ENCODE measurements at regions not wholly inside any gene's neighbourhood (a gene's known extent, or its start where the extent isn't known, plus 50 kb on each side); places are given as distances from the start of the nearest gene placed in this dataset.

DNA sequence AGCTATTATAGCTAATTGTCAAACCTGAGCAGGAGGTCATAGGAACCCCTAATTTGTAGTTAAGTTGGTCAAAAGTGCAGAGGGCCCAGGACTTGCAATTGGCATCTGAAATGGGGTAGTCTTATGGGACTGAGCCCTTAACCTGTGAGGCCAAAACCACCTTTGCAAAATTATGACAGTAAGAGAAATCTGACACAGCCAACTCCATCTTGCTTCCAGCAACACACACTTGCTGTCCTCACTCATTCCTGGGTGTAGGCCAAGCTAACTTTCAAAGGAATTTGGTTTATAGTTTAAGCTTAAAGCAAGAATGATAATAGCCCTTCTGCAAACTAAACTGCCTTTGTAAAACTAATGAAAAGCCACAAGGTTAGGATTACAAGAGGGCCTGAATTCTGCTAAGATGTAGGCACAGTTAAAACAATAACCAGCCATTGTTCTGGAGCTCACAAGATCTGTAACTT lies 57.6 kb upstream of the FRMD4B start:
- Histone ChIP-seq H3K36me3 (ENCODE audit: control insufficient read depth in 2 of 2, insufficient read depth in 2 of 2, low read length in 1 of 2) (no peaks in the 10 kb centered on the region), H2AFZ (ENCODE audit: control insufficient read depth, low read depth, low read length) (no peak overlapping the region), H3K27me3 (replicated peaks in 1 of 2; ENCODE audit: control insufficient read depth in 2 of 2, insufficient read depth in 2 of 2, low read length in 1 of 2) (no peaks in the 10 kb centered on the region), H3K9me3 (replicated peaks; ENCODE audit: control insufficient read depth, insufficient read depth, low read length) (no peaks in the 10 kb centered on the region), H3K4me2 (ENCODE audit: control insufficient read depth, insufficient read depth) (no peak overlapping the region), H3K4me1 (ENCODE audit: control insufficient read depth, insufficient read depth, low read length) (no peaks in the 10 kb centered on the region), H3K79me2 (ENCODE audit: control insufficient read depth, insufficient read depth, low read length) (no peaks in the 10 kb centered on the region), H3K27ac (ENCODE audit: control insufficient read depth, insufficient read depth) (no peak overlapping the region), H3K9ac (ENCODE audit: control insufficient read depth, insufficient read depth, low read length) (no peak overlapping the region), H4K20me1 (ENCODE audit: control insufficient read depth, insufficient read depth) (no peaks in the 10 kb centered on the region), H3K4me3 (no peak overlapping the region)
- ATAC-seq = no peak
- no peak for DNase-seq (ENCODE audit: low read depth, low spot score)
- ChIA-PET SMC1A (ENCODE audit: uncharacterized antibody, unreplicated experiment) (interaction anchor here (0.9 to 5.2 kb wide), 10 partner anchors 8 to 264 kb away, joined by 3 to 67 read pairs (median 4); no protein-coding TSS in a partner anchor), POLR2A (interaction anchor here (0.9 kb wide), 1 partner anchor 18 kb away, joined by 4 read pairs; no protein-coding TSS in a partner anchor), RAD21 (ENCODE audit: unreplicated experiment) (interaction anchor here (0.6 to 1.4 kb wide), 3 partner anchors 18 to 137 kb away, joined by 3 to 5 read pairs (median 3); no protein-coding TSS in a partner anchor), CTCF (interaction anchor here (0.7 to 4.8 kb wide), 7 partner anchors 7 to 324 kb away, joined by 3 to 48 read pairs (median 4); no protein-coding TSS in a partner anchor)
- TF ChIP-seq, protein P1, sequence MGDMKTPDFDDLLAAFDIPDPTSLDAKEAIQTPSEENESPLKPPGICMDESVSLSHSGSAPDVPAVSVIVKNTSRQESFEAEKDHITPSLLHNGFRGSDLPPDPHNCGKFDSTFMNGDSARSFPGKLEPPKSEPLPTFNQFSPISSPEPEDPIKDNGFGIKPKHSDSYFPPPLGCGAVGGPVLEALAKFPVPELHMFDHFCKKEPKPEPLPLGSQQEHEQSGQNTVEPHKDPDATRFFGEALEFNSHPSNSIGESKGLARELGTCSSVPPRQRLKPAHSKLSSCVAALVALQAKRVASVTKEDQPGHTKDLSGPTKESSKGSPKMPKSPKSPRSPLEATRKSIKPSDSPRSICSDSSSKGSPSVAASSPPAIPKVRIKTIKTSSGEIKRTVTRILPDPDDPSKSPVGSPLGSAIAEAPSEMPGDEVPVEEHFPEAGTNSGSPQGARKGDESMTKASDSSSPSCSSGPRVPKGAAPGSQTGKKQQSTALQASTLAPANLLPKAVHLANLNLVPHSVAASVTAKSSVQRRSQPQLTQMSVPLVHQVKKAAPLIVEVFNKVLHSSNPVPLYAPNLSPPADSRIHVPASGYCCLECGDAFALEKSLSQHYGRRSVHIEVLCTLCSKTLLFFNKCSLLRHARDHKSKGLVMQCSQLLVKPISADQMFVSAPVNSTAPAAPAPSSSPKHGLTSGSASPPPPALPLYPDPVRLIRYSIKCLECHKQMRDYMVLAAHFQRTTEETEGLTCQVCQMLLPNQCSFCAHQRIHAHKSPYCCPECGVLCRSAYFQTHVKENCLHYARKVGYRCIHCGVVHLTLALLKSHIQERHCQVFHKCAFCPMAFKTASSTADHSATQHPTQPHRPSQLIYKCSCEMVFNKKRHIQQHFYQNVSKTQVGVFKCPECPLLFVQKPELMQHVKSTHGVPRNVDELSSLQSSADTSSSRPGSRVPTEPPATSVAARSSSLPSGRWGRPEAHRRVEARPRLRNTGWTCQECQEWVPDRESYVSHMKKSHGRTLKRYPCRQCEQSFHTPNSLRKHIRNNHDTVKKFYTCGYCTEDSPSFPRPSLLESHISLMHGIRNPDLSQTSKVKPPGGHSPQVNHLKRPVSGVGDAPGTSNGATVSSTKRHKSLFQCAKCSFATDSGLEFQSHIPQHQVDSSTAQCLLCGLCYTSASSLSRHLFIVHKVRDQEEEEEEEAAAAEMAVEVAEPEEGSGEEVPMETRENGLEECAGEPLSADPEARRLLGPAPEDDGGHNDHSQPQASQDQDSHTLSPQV (IDR thresholded peaks at IDR 0.05) = peak; percentile 58; the same call in 1 of the 2 replicates
- TF ChIP-seq, protein P2, sequence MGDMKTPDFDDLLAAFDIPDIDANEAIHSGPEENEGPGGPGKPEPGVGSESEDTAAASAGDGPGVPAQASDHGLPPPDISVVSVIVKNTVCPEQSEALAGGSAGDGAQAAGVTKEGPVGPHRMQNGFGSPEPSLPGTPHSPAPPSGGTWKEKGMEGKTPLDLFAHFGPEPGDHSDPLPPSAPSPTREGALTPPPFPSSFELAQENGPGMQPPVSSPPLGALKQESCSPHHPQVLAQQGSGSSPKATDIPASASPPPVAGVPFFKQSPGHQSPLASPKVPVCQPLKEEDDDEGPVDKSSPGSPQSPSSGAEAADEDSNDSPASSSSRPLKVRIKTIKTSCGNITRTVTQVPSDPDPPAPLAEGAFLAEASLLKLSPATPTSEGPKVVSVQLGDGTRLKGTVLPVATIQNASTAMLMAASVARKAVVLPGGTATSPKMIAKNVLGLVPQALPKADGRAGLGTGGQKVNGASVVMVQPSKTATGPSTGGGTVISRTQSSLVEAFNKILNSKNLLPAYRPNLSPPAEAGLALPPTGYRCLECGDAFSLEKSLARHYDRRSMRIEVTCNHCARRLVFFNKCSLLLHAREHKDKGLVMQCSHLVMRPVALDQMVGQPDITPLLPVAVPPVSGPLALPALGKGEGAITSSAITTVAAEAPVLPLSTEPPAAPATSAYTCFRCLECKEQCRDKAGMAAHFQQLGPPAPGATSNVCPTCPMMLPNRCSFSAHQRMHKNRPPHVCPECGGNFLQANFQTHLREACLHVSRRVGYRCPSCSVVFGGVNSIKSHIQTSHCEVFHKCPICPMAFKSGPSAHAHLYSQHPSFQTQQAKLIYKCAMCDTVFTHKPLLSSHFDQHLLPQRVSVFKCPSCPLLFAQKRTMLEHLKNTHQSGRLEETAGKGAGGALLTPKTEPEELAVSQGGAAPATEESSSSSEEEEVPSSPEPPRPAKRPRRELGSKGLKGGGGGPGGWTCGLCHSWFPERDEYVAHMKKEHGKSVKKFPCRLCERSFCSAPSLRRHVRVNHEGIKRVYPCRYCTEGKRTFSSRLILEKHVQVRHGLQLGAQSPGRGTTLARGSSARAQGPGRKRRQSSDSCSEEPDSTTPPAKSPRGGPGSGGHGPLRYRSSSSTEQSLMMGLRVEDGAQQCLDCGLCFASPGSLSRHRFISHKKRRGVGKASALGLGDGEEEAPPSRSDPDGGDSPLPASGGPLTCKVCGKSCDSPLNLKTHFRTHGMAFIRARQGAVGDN (IDR thresholded peaks at IDR 0.05) = 0 out of 2 replicates have a peak, but pooled peaks have one; percentile 22
- TF ChIP-seq, protein P3, sequence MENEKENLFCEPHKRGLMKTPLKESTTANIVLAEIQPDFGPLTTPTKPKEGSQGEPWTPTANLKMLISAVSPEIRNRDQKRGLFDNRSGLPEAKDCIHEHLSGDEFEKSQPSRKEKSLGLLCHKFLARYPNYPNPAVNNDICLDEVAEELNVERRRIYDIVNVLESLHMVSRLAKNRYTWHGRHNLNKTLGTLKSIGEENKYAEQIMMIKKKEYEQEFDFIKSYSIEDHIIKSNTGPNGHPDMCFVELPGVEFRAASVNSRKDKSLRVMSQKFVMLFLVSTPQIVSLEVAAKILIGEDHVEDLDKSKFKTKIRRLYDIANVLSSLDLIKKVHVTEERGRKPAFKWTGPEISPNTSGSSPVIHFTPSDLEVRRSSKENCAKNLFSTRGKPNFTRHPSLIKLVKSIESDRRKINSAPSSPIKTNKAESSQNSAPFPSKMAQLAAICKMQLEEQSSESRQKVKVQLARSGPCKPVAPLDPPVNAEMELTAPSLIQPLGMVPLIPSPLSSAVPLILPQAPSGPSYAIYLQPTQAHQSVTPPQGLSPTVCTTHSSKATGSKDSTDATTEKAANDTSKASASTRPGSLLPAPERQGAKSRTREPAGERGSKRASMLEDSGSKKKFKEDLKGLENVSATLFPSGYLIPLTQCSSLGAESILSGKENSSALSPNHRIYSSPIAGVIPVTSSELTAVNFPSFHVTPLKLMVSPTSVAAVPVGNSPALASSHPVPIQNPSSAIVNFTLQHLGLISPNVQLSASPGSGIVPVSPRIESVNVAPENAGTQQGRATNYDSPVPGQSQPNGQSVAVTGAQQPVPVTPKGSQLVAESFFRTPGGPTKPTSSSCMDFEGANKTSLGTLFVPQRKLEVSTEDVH (IDR thresholded peaks at IDR 0.05; ENCODE audit: low read depth, partially characterized antibody) = no peak
- no peak for FAIRE-seq
- intact Hi-C loops (cut with micrococcal nuclease; ENCODE audit: unreplicated experiment) = no loop called here
- BruUV-seq (replicated peaks) = no TSS peak
- in situ Hi-C loops (cut with MboI) = no loop called here
